NCI-H2029 (cell line): ENCODE measurements at regions not wholly inside any gene's neighbourhood (a gene's known extent, or its start where the extent isn't known, plus 50 kb on each side); places are given as distances from the start of the nearest gene placed in this dataset.

Source experiments
- DNase-seq: peaks from one replicate; lab custom pipeline; 2025; lab: John Stamatoyannopoulos, UW

GRCh38 chr22:47439643-47440265, 677.3 kb downstream of the TBC1D22A start:
- no peak for DNase-seq

- no peak for DNase-seq
These were observed 675.2 kb downstream of the TBC1D22A start for GRCh38 chr22:47437636-47438035.

GRCh38 chr22:47437110-47437509, 674.7 kb downstream of the TBC1D22A start:
- DNase-seq, result no peak

GRCh38 chr22:47435826-47436225, 673.4 kb downstream of the TBC1D22A start:
- no peak for DNase-seq

GRCh38 chr22:47435204-47435487, 672.7 kb downstream of the TBC1D22A start:
- no peak for DNase-seq

GRCh38 chr22:47434336-47435203, 672.1 kb downstream of the TBC1D22A start:
- no peak for DNase-seq

- DNase-seq, result no peak
These were observed 671.2 kb downstream of the TBC1D22A start for GRCh38 chr22:47433627-47434026.

- no peak for DNase-seq
These were observed 670.2 kb downstream of the TBC1D22A start for GRCh38 chr22:47432683-47433082.

- no peak for DNase-seq
These were observed 661.7 kb downstream of the TBC1D22A start for GRCh38 chr22:47423861-47424820.

GRCh38 chr22:47423266-47423665, 660.8 kb downstream of the TBC1D22A start:
- no peak for DNase-seq

- DNase-seq, result no peak
These were observed 660.3 kb downstream of the TBC1D22A start for GRCh38 chr22:47422736-47423135.

GRCh38 chr22:47421846-47422245, 659.4 kb downstream of the TBC1D22A start:
- no peak for DNase-seq

GRCh38 chr22:47420211-47420610, 657.8 kb downstream of the TBC1D22A start:
- no peak for DNase-seq

GRCh38 chr22:47419239-47419638, 656.8 kb downstream of the TBC1D22A start:
- no peak for DNase-seq

- no peak for DNase-seq
These were observed 655.2 kb downstream of the TBC1D22A start for GRCh38 chr22:47417699-47418098.

GRCh38 chr22:47411006-47411405, 648.6 kb downstream of the TBC1D22A start:
- DNase-seq, result no peak

GRCh38 chr22:47409539-47410275, 647.3 kb downstream of the TBC1D22A start:
- no peak for DNase-seq

GRCh38 chr22:47408409-47408808, 646.0 kb downstream of the TBC1D22A start:
- no peak for DNase-seq

- no peak for DNase-seq
These were observed 645.1 kb downstream of the TBC1D22A start for GRCh38 chr22:47407461-47408025.

GRCh38 chr22:47406896-47407295, 644.4 kb downstream of the TBC1D22A start:
- DNase-seq, result no peak

- no peak for DNase-seq
These were observed 643.9 kb downstream of the TBC1D22A start for GRCh38 chr22:47406180-47406834.
